ENCODE measurements at regions not wholly inside any gene's neighbourhood (a gene's known extent, or its start where the extent isn't known, plus 50 kb on each side); places are given as distances from the start of the nearest gene placed in this dataset.

GRCh38 chr1:168974611-168975010, 131.9 kb upstream of the ATP1B1 start:
- Mint-ChIP-seq H3K9me3 (ENCODE audit: low read depth) (no peaks in the 10 kb centered on the region), H3K27ac (no peak overlapping the region), H3K4me3 (no peak overlapping the region), H3K4me1 (no peaks in the 10 kb centered on the region), H3K36me3 (ENCODE audit: low read depth) (no peaks in the 10 kb centered on the region), H3K27me3 (no peaks in the 10 kb centered on the region)
- ATAC-seq = no peak
- intact Hi-C loops (cut with DNase I, micrococcal nuclease) = no loop called here
- no peak for DNase-seq
- CTCF ChIA-PET = no interaction called here
- POLR2A ChIA-PET = no interaction called here

GRCh38 chr1:168976267-168976666, 130.2 kb upstream of the ATP1B1 start:
- ATAC-seq (no peak), DNase-seq (no peak)
- Mint-ChIP-seq H3K4me3 (no peak overlapping the region), H3K4me1 (no peaks in the 10 kb centered on the region), H3K9me3 (ENCODE audit: low read depth) (no peaks in the 10 kb centered on the region), H3K27ac (no peak overlapping the region), H3K27me3 (no peaks in the 10 kb centered on the region), H3K36me3 (ENCODE audit: low read depth) (no peaks in the 10 kb centered on the region)
- POLR2A ChIA-PET = no interaction called here
- intact Hi-C loops (cut with DNase I, micrococcal nuclease) = no loop called here
- CTCF ChIA-PET = no interaction called here

DNA sequence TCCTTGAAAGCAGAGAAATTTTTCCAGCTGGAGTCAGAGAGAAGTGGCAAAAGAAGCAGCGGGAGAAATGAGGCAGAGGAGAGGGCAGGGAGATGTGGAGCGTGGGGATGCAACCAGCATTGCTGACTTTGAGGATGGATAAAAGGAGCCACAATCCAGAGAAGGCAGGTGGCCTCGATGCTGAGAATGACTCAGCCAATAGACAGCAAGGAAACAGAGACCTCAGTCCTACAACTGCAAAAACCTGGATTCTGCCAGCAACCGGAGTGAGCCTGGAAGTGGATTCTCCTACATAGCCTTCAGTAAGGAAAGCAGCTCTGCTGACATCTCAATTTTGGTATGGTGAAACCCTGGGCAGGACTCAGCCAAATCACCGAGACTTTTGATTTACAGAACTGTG, 128.9 kb upstream of the ATP1B1 start:
- ChIA-PET CTCF (no interaction called here), POLR2A (no interaction called here)
- no peaks in the 10 kb centered on the region for H3K36me3 Mint-ChIP-seq (ENCODE audit: low read depth)
- no peaks in the 10 kb centered on the region for H3K9me3 Mint-ChIP-seq (ENCODE audit: low read depth)
- intact Hi-C loops (cut with DNase I, micrococcal nuclease) = no loop called here
- H3K4me1 Mint-ChIP-seq = no peaks in the 10 kb centered on the region
- no peak overlapping the region for H3K27ac Mint-ChIP-seq
- no peak for DNase-seq
- no peaks in the 10 kb centered on the region for H3K27me3 Mint-ChIP-seq
- no peak overlapping the region for H3K4me3 Mint-ChIP-seq
- ATAC-seq = no peak

- intact Hi-C loops (cut with DNase I, micrococcal nuclease) = no loop called here
- no peak overlapping the region for H3K4me3 Mint-ChIP-seq
- no peaks in the 10 kb centered on the region for H3K9me3 Mint-ChIP-seq (ENCODE audit: low read depth)
- DNase-seq (no peak), ATAC-seq (no peak)
- no peaks in the 10 kb centered on the region for H3K36me3 Mint-ChIP-seq (ENCODE audit: low read depth)
- ChIA-PET CTCF (no interaction called here), POLR2A (no interaction called here)
- H3K4me1 Mint-ChIP-seq = no peaks in the 10 kb centered on the region
- H3K27ac Mint-ChIP-seq = no peak overlapping the region
- H3K27me3 Mint-ChIP-seq = no peaks in the 10 kb centered on the region
These were observed 127.2 kb upstream of the ATP1B1 start for GRCh38 chr1:168979276-168979675.

DNA sequence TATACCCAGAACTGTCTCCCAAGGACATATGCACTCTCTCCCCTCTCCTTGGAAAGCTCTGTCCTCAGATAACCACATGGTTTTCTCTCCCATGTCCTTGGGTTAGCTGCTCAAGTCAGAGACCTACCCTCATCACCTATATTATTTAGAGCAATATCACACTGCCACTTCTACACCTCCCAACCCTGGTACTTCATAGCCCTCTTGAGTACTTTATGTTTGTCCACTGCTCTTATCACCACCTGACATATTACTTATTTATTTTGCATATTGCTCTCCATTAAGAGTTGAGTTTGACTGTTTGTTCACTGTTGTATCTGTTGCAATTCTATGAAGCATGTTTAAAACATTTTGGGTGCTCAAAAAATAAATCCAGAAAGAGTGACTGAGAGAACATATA, 126.3 kb upstream of the ATP1B1 start:
- DNase-seq (no peak), ATAC-seq (no peak)
- Mint-ChIP-seq H3K27me3 (no peaks in the 10 kb centered on the region), H3K4me1 (no peaks in the 10 kb centered on the region), H3K4me3 (no peak overlapping the region), H3K36me3 (ENCODE audit: low read depth) (no peaks in the 10 kb centered on the region), H3K27ac (no peak overlapping the region), H3K9me3 (ENCODE audit: low read depth) (no peaks in the 10 kb centered on the region)
- ChIA-PET POLR2A (no interaction called here), CTCF (no interaction called here)
- intact Hi-C loops (cut with DNase I, micrococcal nuclease) = no loop called here

DNA sequence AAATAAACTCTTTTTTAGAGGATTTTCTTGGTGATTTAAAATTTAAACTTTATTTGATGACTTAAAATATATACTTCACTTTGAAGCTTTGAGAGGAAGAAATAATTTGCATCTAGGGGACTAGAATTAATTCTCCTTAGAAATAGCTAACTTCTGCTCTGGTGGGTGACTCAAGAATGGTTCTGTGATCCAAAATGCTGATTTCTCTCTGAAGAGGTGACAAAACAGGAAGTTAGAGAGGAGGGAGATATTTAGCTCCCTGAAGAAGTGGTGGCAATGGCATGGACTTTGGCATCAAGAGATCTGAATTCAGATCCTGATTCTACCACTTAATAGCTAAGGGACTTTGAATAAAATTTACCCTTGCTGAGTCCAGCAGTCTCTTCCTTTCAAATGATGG, 125.8 kb upstream of the ATP1B1 start:
- ChIA-PET CTCF (no interaction called here), POLR2A (no interaction called here)
- H3K27ac Mint-ChIP-seq = no peak overlapping the region

GRCh38 chr1:168982778-168983177, 123.7 kb upstream of the ATP1B1 start:
- CTCF ChIA-PET = no interaction called here
- intact Hi-C loops (cut with DNase I, micrococcal nuclease) = no loop called here
- Mint-ChIP-seq H3K36me3 (ENCODE audit: low read depth) (no peaks in the 10 kb centered on the region), H3K27me3 (no peaks in the 10 kb centered on the region), H3K9me3 (ENCODE audit: low read depth) (no peaks in the 10 kb centered on the region), H3K4me1 (no peaks in the 10 kb centered on the region), H3K27ac (no peak overlapping the region), H3K4me3 (no peak overlapping the region)
- DNase-seq = no peak
- no peak for ATAC-seq
- POLR2A ChIA-PET = no interaction called here

More for the DNA sequence above, 125.8 kb upstream of the ATP1B1 start:
- Mint-ChIP-seq H3K4me3 (no peak overlapping the region), H3K9me3 (ENCODE audit: low read depth) (no peaks in the 10 kb centered on the region), H3K36me3 (ENCODE audit: low read depth) (no peaks in the 10 kb centered on the region), H3K4me1 (no peaks in the 10 kb centered on the region), H3K27me3 (no peaks in the 10 kb centered on the region)
- ATAC-seq (no peak), DNase-seq (no peak)
- intact Hi-C loops (cut with DNase I, micrococcal nuclease) = no loop called here

GRCh38 chr1:168987330-168987729, 119.2 kb upstream of the ATP1B1 start:
- Mint-ChIP-seq H3K27me3 (peaks cover 3% of the 10 kb centered on the region), H3K4me1 (peaks cover 15% of the 10 kb centered on the region), H3K27ac (no peak overlapping the region), H3K4me3 (no peak overlapping the region), H3K36me3 (ENCODE audit: low read depth) (no peaks in the 10 kb centered on the region), H3K9me3 (ENCODE audit: low read depth) (no peaks in the 10 kb centered on the region)
- ChIA-PET CTCF (no interaction called here), POLR2A (no interaction called here)
- DNase-seq = no peak
- ATAC-seq = no peak
- intact Hi-C loops (cut with DNase I, micrococcal nuclease) = no loop called here

DNA sequence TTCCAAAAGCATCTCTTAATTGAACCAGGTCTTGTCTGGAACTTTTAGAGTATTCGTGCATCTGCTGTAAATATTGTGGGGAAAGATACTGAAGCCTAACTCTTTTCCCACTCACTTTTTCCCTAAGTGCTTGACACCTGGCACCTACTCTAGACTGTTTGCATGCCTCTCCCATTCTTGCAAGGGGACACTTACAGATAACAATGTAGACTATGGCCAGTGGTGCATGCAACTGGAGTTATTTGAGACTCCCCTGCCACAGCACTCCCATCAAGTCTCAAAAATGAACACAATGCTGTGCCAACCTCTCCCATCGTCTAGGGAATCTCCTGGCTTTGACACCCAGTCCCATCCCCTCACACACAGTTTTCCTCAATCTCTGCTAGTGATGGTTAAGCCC, 118.6 kb upstream of the ATP1B1 start:
- ATAC-seq (no peak), DNase-seq (no peak)
- H3K4me3 Mint-ChIP-seq = no peak overlapping the region
- no peaks in the 10 kb centered on the region for H3K9me3 Mint-ChIP-seq (ENCODE audit: low read depth)
- H3K36me3 Mint-ChIP-seq (ENCODE audit: low read depth) = no peaks in the 10 kb centered on the region
- H3K4me1 Mint-ChIP-seq = peaks cover 16% of the 10 kb centered on the region
- CTCF ChIA-PET = no interaction called here
- H3K27me3 Mint-ChIP-seq = peaks cover 3% of the 10 kb centered on the region
- intact Hi-C loops (cut with DNase I, micrococcal nuclease) = no loop called here
- H3K27ac Mint-ChIP-seq = no peak overlapping the region
- POLR2A ChIA-PET = no interaction called here

DNA sequence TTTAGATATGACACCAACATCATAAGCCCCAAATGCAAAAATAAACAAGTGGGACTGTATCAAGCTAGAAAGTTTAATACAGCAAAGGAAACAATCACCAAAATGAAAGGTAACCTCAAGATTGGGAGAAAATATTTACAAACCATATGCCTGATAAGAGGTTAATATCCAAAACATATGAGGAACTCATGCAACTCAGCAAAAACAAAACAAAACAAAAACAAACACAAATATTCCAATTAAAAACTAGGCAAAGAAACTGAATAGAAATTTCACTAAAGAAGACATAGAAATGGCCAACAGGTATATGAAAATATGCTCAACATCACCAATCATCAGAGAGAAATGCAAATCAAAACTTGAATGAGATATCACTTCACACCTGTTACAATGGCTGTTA, 116.5 kb upstream of the ATP1B1 start:
- H3K27ac Mint-ChIP-seq = no peak overlapping the region
- ATAC-seq (no peak), DNase-seq (no peak)
- H3K4me1 Mint-ChIP-seq = peaks cover 18% of the 10 kb centered on the region
- H3K9me3 Mint-ChIP-seq (ENCODE audit: low read depth) = no peaks in the 10 kb centered on the region
- POLR2A ChIA-PET = no interaction called here
- CTCF ChIA-PET = no interaction called here
- no peak overlapping the region for H3K4me3 Mint-ChIP-seq
- peaks cover 3% of the 10 kb centered on the region for H3K27me3 Mint-ChIP-seq
- H3K36me3 Mint-ChIP-seq (ENCODE audit: low read depth) = no peaks in the 10 kb centered on the region
- intact Hi-C loops (cut with DNase I, micrococcal nuclease) = loop anchor here in 1 of 2 experiments (2.0 to 5.0 kb wide), 2 partner anchors 59 to 363 kb away; no protein-coding TSS in a partner anchor

- ATAC-seq (peak; percentile 95), DNase-seq (peak; percentile 41)
- ChIA-PET CTCF (no interaction called here), POLR2A (no interaction called here)
- intact Hi-C loops (cut with DNase I, micrococcal nuclease) = loop anchor here in 1 of 2 experiments (2.0 to 5.0 kb wide), 2 partner anchors 57 to 365 kb away; no protein-coding TSS in a partner anchor
- no peaks in the 10 kb centered on the region for H3K36me3 Mint-ChIP-seq (ENCODE audit: low read depth)
- H3K27ac Mint-ChIP-seq = peak overlapping the region; percentile 81
- H3K27me3 Mint-ChIP-seq = peaks cover 3% of the 10 kb centered on the region
- peaks cover 18% of the 10 kb centered on the region for H3K4me1 Mint-ChIP-seq
- no peaks in the 10 kb centered on the region for H3K9me3 Mint-ChIP-seq (ENCODE audit: low read depth)
- H3K4me3 Mint-ChIP-seq = no peak overlapping the region
These were observed 114.6 kb upstream of the ATP1B1 start for GRCh38 chr1:168991667-168992475.

GRCh38 chr1:169001353-169001752, 105.1 kb upstream of the ATP1B1 start:
- ATAC-seq (no peak), DNase-seq (no peak)
- H3K27ac Mint-ChIP-seq = no peak overlapping the region
- H3K4me1 Mint-ChIP-seq = no peaks in the 10 kb centered on the region
- H3K4me3 Mint-ChIP-seq = no peak overlapping the region
- POLR2A ChIA-PET = no interaction called here
- peaks cover 2% of the 10 kb centered on the region for H3K27me3 Mint-ChIP-seq
- intact Hi-C loops (cut with DNase I, micrococcal nuclease) = no loop called here
- CTCF ChIA-PET = interaction anchor here (0.6 to 1.3 kb wide), 2 partner anchors 11 to 21 kb away, joined by 3 to 5 read pairs; no protein-coding TSS in a partner anchor
- no peaks in the 10 kb centered on the region for H3K9me3 Mint-ChIP-seq (ENCODE audit: low read depth)
- H3K36me3 Mint-ChIP-seq (ENCODE audit: low read depth) = no peaks in the 10 kb centered on the region
